Left ventricle myocardium inferior (tissue), 1 donor: ENCODE measurements at regions not wholly inside any gene's neighbourhood (a gene's known extent, or its start where the extent isn't known, plus 50 kb on each side); places are given as distances from the start of the nearest gene placed in this dataset.

Source experiments
- DNase-seq: peaks from one replicate; pipeline ENCODE4 v3.0.0-alpha.2; 2020
- H3K27ac ChIP-seq: fragments of 200-600 bp; replicated peaks from 2 replicates; pipeline ENCODE4 v1.8.0; 2021
- H3K27me3 ChIP-seq: fragments of 200-600 bp; 2 replicates; pipeline ENCODE4 v1.8.0; 2021; ENCODE audit warnings: low read depth
- H3K36me3 ChIP-seq: fragments of 200-600 bp; 2 replicates; pipeline ENCODE4 v1.8.0; 2021
- H3K4me1 ChIP-seq: fragments of 200-600 bp; 2 replicates; pipeline ENCODE4 v1.8.0; 2021
- H3K4me3 ChIP-seq: fragments of 200-600 bp; 2 replicates; pipeline ENCODE4 v1.8.0; 2021; ENCODE audit warnings: mild to moderate bottlenecking, moderate library complexity
- H3K9me3 ChIP-seq: fragments of 200-600 bp; replicated peaks from 2 replicates; pipeline ENCODE4 v1.8.0; 2021
- intact Hi-C: fragments of 100-400 bp; cut with micrococcal nuclease; formaldehyde crosslinking; loops from one replicate; pipeline ENCODE4 v1.11.0; 2022
- TF ChIP-seq, protein P1 (sequence below): fragments of 200-600 bp; IDR thresholded peaks from 2 replicates; pipeline ENCODE4 v1.8.0; 2021; ENCODE audit warnings: antibody characterized with exemption, mild to moderate bottlenecking, borderline replicate concordance
- donor health status: DM: no; HTN: yes; CAD: no; lungs with severe emphysema.

DNA sequence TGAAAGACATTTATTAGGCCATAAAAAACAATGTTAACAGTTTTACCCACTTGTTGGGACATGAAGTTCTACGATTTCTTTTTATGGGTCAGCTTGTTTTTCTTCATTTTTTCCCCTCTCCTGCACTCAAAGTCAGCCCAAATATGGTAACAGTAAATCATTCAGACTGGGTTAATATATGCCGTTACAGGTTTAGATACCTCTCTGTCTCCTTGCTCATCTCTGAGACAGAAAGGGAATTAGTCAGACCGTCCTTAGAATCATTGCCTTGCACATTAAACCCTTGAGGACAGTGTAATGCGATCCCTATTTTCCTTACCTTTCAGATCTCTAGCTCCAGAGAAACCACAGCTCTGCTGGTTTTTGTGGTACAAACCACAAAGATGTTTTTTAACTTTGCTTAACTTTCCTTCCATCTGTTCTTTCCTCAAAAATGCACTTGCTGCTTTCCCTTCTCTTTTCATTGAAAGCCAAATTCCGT is 613.3 kb downstream of the PLPP3 start:
- Histone ChIP-seq H3K9me3 (no peaks in the 10 kb centered on the region), H3K27ac (no peak overlapping the region), H3K27me3 (no peaks in the 10 kb centered on the region), H3K36me3 (no peaks in the 10 kb centered on the region), H3K4me1 (no peaks in the 10 kb centered on the region), H3K4me3 (no peak overlapping the region)
- DNase-seq, result no peak
- TF ChIP-seq, protein P1, sequence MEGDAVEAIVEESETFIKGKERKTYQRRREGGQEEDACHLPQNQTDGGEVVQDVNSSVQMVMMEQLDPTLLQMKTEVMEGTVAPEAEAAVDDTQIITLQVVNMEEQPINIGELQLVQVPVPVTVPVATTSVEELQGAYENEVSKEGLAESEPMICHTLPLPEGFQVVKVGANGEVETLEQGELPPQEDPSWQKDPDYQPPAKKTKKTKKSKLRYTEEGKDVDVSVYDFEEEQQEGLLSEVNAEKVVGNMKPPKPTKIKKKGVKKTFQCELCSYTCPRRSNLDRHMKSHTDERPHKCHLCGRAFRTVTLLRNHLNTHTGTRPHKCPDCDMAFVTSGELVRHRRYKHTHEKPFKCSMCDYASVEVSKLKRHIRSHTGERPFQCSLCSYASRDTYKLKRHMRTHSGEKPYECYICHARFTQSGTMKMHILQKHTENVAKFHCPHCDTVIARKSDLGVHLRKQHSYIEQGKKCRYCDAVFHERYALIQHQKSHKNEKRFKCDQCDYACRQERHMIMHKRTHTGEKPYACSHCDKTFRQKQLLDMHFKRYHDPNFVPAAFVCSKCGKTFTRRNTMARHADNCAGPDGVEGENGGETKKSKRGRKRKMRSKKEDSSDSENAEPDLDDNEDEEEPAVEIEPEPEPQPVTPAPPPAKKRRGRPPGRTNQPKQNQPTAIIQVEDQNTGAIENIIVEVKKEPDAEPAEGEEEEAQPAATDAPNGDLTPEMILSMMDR, result no peak
- intact Hi-C loops, result no loop called here

DNA sequence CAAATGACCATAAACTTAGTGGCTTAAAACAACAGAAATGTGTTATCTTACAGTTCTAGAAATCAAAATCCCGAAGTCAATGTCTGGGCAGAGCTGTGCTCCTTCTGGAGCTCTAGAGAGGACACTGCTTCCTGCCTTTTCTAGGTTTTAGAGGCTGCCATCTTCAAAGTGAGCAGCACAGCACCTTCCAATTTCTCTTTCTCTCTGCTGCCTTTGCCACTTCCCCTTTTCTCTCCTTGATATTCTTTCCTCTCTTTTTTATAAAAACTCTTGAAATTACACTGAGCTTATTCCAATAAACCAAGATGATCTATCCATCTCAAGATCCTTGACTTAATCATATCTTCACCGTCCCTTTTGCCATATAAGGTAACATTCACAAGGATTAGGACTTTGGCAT is 616.9 kb downstream of the PLPP3 start:
- TF ChIP-seq, protein P1, result no peak
- no peak for DNase-seq
- Histone ChIP-seq H3K27ac (no peak overlapping the region), H3K4me3 (no peak overlapping the region), H3K9me3 (no peaks in the 10 kb centered on the region), H3K36me3 (no peaks in the 10 kb centered on the region), H3K4me1 (peaks cover 14% of the 10 kb centered on the region), H3K27me3 (no peaks in the 10 kb centered on the region)
- intact Hi-C loops, result no loop called here

DNA sequence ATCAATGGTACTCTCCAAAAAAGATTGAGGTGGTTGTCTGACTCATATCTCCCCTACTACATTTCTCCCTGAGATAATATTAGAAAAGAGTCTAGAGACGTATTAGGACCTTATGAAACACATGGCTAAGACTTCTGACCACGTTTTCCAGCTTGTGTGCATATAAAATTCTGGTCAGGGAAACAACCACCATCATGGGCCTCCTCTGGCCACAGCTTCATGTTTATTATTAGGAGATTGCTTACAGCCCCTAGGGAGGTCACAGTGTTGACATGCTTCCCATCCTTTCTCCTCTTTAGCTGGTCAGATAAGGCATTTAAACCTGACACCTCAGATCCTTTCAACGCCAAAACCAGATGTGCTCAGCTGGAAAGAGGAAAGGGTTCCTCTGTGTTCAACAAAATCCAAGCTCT is 620.2 kb downstream of the PLPP3 start:
- TF ChIP-seq, protein P1, result no peak
- Histone ChIP-seq H3K9me3 (no peaks in the 10 kb centered on the region), H3K27me3 (no peaks in the 10 kb centered on the region), H3K4me3 (no peak overlapping the region), H3K36me3 (no peaks in the 10 kb centered on the region), H3K4me1 (peaks cover 14% of the 10 kb centered on the region), H3K27ac (peak overlapping the region; percentile 50)
- DNase-seq, result peak; percentile 27
- intact Hi-C loops, result no loop called here

DNA sequence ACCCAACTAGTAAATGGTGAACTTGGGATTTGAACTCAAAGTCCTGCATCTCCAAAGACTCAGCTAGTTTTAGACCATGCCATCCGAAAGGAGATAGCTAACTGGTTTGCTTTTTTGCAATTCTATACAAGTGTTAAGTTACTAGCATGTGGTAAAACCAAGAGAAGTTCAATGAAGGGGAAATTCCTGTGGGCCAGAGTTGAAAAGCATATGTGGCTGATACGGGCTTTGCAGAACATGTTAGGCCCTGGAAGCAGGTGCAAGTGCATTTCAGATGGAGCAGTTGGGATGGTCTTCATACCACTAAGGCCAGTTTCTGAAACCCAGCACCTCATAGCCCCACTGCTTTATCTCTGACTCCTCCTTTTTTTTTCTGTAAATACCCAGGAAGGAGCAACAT is 620.9 kb downstream of the PLPP3 start:
- H3K27ac ChIP-seq, result peak overlapping the region; percentile 50
- TF ChIP-seq, protein P1, result no peak
- peaks cover 14% of the 10 kb centered on the region for H3K4me1 ChIP-seq
- H3K36me3 ChIP-seq, result no peaks in the 10 kb centered on the region
- DNase-seq, result no peak
- no peaks in the 10 kb centered on the region for H3K27me3 ChIP-seq
- H3K4me3 ChIP-seq, result no peak overlapping the region
- intact Hi-C loops, result no loop called here
- H3K9me3 ChIP-seq, result peaks cover 4% of the 10 kb centered on the region

DNA sequence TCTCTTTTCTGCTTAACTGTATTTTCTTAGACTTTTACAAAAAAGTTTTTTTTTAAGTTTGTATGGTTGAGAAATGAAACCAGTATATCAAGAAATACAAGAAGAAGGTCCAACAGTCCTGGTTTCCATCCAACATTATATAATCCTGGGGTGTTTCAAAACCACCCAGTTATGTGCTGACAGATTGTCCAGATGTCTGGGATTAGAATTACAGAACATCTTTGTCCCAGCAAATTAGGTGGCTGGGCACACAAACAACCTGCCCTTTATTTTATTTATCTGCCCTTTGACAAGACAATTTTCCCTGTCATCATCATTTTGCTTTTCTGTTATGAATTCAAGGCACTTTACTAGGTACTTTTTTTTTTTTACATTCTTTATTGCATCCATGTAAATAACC is 622.1 kb downstream of the PLPP3 start:
- peaks cover 14% of the 10 kb centered on the region for H3K4me1 ChIP-seq
- intact Hi-C loops, result no loop called here

More for the DNA sequence above, 622.1 kb downstream of the PLPP3 start:
- Histone ChIP-seq H3K36me3 (no peaks in the 10 kb centered on the region), H3K27ac (peak overlapping the region; percentile 18), H3K4me3 (no peak overlapping the region), H3K27me3 (no peaks in the 10 kb centered on the region), H3K9me3 (peaks cover 17% of the 10 kb centered on the region)
- no peak for DNase-seq
- TF ChIP-seq, protein P1, result no peak
